ENCODE measurements at regions not wholly inside any gene's neighbourhood (a gene's known extent, or its start where the extent isn't known, plus 50 kb on each side); places are given as distances from the start of the nearest gene placed in this dataset.

DNA sequence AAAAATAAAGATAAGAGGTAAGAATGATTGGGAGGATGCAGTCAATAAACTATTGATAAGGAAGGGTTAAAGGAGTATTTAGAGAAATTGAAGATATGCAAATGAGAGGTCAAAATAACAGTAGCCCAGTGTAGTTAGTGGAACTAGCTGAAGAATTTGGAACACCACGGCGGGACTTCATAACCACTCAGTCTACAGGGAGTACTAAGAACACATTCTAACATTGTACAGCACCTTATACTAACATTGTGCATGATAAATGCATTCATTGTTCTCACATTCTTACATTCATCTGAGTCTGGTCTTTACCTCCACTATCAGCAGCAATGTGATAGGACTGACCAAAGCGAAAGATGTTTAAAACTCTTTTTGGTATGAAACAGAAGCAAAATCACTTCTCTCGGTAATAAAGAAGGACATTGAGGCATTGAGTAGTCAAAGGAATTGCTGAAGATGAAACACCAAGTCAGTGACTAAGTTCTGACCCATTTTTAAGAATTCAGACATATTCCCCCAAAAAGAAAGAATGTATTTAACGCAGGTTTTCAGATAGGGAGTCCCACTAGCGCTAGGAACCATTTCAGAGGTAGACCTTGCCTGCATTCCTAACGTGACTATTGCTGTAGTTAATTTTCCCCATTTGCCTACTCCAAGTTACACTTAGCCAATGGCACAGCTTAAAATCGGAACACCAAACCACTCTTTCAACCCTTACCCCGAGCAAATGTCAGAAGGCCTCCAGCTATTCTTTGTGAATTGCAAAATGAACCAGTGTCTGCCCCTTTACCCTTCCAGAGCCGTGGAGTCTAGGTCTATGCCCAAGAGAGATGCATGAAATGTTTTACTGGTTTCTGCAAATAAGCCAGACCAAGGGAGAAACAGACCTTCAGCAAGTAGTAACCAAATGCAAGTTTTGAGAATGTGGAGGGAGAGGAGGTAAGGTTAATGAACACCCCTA is 108.8 kb upstream of the IRF2BP2 start:
- DNase-seq (ENCODE audit: low read depth, low spot score) (no peak), ATAC-seq (no peak)
- Histone ChIP-seq H3K27ac (ENCODE audit: low read length) (peak overlapping the region; percentile 95), H3K36me3 (ENCODE audit: control insufficient read depth, insufficient read depth, low read length) (no peaks in the 10 kb centered on the region), H3K9me3 (ENCODE audit: control insufficient read depth, insufficient read depth, low read depth, low read length) (no peaks in the 10 kb centered on the region), H3K4me1 (ENCODE audit: control insufficient read depth, insufficient read depth, low read length) (peaks cover 67% of the 10 kb centered on the region), H3K4me3 (ENCODE audit: low read depth in 2 of 2, low read length in 2 of 2) (no peak overlapping the region), H3K27me3 (ENCODE audit: control insufficient read depth, insufficient read depth, low read length) (no peaks in the 10 kb centered on the region)
- no peak for TF ChIP-seq TCF7L2 (IDR thresholded peaks at IDR 0.05; ENCODE audit: low read depth, low read length)
- TF ChIP-seq, protein P1, sequence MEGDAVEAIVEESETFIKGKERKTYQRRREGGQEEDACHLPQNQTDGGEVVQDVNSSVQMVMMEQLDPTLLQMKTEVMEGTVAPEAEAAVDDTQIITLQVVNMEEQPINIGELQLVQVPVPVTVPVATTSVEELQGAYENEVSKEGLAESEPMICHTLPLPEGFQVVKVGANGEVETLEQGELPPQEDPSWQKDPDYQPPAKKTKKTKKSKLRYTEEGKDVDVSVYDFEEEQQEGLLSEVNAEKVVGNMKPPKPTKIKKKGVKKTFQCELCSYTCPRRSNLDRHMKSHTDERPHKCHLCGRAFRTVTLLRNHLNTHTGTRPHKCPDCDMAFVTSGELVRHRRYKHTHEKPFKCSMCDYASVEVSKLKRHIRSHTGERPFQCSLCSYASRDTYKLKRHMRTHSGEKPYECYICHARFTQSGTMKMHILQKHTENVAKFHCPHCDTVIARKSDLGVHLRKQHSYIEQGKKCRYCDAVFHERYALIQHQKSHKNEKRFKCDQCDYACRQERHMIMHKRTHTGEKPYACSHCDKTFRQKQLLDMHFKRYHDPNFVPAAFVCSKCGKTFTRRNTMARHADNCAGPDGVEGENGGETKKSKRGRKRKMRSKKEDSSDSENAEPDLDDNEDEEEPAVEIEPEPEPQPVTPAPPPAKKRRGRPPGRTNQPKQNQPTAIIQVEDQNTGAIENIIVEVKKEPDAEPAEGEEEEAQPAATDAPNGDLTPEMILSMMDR (IDR thresholded peaks at IDR 0.05), result no peak
- TF ChIP-seq, protein P2, sequence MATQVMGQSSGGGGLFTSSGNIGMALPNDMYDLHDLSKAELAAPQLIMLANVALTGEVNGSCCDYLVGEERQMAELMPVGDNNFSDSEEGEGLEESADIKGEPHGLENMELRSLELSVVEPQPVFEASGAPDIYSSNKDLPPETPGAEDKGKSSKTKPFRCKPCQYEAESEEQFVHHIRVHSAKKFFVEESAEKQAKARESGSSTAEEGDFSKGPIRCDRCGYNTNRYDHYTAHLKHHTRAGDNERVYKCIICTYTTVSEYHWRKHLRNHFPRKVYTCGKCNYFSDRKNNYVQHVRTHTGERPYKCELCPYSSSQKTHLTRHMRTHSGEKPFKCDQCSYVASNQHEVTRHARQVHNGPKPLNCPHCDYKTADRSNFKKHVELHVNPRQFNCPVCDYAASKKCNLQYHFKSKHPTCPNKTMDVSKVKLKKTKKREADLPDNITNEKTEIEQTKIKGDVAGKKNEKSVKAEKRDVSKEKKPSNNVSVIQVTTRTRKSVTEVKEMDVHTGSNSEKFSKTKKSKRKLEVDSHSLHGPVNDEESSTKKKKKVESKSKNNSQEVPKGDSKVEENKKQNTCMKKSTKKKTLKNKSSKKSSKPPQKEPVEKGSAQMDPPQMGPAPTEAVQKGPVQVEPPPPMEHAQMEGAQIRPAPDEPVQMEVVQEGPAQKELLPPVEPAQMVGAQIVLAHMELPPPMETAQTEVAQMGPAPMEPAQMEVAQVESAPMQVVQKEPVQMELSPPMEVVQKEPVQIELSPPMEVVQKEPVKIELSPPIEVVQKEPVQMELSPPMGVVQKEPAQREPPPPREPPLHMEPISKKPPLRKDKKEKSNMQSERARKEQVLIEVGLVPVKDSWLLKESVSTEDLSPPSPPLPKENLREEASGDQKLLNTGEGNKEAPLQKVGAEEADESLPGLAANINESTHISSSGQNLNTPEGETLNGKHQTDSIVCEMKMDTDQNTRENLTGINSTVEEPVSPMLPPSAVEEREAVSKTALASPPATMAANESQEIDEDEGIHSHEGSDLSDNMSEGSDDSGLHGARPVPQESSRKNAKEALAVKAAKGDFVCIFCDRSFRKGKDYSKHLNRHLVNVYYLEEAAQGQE (IDR thresholded peaks at IDR 0.05; ENCODE audit: insufficient read depth in 1 of 2, low read depth in 2 of 2, low read length in 1 of 2), result no peak
- TF ChIP-seq SIN3A (IDR thresholded peaks at IDR 0.05; ENCODE audit: borderline replicate concordance, insufficient read depth, low read depth, low read length), result no peak
- no peak for TF ChIP-seq POLR2AphosphoS5 (IDR thresholded peaks at IDR 0.05; ENCODE audit: low read depth, low read length)
- BruUV-seq (replicated peaks), result no TSS peak
- ChIA-PET POLR2A (no interaction called here), CTCF (no interaction called here)
- intact Hi-C loops (cut with micrococcal nuclease; ENCODE audit: unreplicated experiment), result no loop called here
- in situ Hi-C loops (cut with HindIII; ENCODE audit: low pct_unique_long_range_greater_than_20kb, low sequenced_read_pairs), result no loop called here

GRCh38 chr1:234716908-234717375 is 107.0 kb upstream of the IRF2BP2 start:
- ATAC-seq (no peak), DNase-seq (ENCODE audit: low read depth, low spot score) (no peak)
- POLR2A ChIA-PET, result no interaction called here
- Histone ChIP-seq H3K4me1 (ENCODE audit: control insufficient read depth, insufficient read depth, low read length) (peaks cover 48% of the 10 kb centered on the region), H3K36me3 (ENCODE audit: control insufficient read depth, insufficient read depth, low read length) (no peaks in the 10 kb centered on the region), H3K27ac (ENCODE audit: low read length) (peak overlapping the region; percentile 95), H3K9me3 (ENCODE audit: control insufficient read depth, insufficient read depth, low read depth, low read length) (no peaks in the 10 kb centered on the region), H3K4me3 (ENCODE audit: low read depth in 2 of 2, low read length in 2 of 2) (no peak overlapping the region), H3K27me3 (ENCODE audit: control insufficient read depth, insufficient read depth, low read length) (no peaks in the 10 kb centered on the region)
- CTCF ChIA-PET, result no interaction called here
- BruUV-seq (replicated peaks), result no TSS peak
- in situ Hi-C loops (cut with HindIII; ENCODE audit: low pct_unique_long_range_greater_than_20kb, low sequenced_read_pairs) (no loop called here), intact Hi-C loops (cut with micrococcal nuclease; ENCODE audit: unreplicated experiment) (no loop called here)
- TF ChIP-seq, protein P1 (IDR thresholded peaks at IDR 0.05), result no peak
- TF ChIP-seq, protein P2 (IDR thresholded peaks at IDR 0.05; ENCODE audit: insufficient read depth in 1 of 2, low read depth in 2 of 2, low read length in 1 of 2), result no peak
- TF ChIP-seq TCF7L2 (IDR thresholded peaks at IDR 0.05; ENCODE audit: low read depth, low read length) (no peak), POLR2AphosphoS5 (IDR thresholded peaks at IDR 0.05; ENCODE audit: low read depth, low read length) (no peak), SIN3A (IDR thresholded peaks at IDR 0.05; ENCODE audit: borderline replicate concordance, insufficient read depth, low read depth, low read length) (no peak)

Measured in Panc1 (cell line).